NCI-H2029 (cell line): ENCODE measurements at regions not wholly inside any gene's neighbourhood (a gene's known extent, or its start where the extent isn't known, plus 50 kb on each side); places are given as distances from the start of the nearest gene placed in this dataset.

Source experiments
- DNase-seq: peaks from one replicate; lab custom pipeline; 2025; lab: John Stamatoyannopoulos, UW

DNA sequence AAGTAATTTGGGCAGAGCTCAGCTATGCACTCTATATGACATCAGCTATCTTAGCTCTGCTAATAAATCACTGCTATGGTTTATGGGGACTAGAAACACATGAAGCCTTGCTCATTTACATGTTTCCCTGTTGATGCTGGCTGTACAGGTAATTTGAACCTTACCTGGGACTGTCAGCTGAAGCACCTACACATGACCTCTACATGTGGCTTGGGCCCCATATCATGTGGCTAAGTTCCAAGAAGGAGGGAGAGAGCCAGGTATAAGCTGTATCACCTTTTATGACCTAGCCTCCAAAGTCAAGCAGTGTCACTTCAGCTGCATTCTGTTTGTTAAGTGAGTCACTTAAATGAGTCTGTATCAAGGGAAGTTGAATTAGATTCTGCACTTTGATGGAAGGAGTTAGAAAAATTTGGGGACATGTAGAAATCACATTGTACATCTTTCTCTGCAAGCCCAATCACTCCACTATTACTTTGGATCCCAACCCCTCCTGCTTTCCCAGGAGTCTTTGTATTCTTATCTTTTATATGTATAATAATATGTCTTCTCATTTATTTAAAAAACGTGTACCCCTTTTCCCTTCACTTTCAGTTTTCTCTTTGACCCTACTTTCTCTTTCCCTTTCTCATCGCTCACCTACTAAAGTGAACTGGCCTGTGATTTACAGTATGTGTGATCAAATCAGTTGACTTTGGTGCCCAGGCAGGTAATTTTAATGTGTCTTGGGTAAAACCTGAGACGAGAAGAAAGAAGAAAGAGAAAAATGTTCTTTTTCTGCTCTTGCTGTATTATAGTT, 53.4 kb upstream of the PRKACB start:
- peak; percentile 75 for DNase-seq

DNA sequence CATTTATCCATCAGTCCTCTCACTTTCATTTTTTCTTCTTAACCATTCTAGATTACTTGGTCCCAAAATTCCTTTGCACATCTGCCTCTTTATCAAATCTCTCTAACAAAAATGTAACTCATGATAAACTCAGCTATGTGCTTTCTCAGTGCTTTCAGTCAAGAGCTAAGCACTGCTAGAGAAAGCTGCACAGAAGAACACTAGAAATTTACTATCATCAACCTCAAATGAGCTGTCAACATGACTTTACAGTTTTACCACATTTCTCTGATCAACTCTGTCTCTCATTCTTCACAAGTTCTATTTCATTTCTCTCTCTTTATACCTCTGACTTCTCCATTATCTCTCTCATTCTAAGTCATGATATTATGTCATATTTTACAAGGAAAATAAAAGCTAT, 54.2 kb upstream of the PRKACB start:
- DNase-seq: no peak

DNA sequence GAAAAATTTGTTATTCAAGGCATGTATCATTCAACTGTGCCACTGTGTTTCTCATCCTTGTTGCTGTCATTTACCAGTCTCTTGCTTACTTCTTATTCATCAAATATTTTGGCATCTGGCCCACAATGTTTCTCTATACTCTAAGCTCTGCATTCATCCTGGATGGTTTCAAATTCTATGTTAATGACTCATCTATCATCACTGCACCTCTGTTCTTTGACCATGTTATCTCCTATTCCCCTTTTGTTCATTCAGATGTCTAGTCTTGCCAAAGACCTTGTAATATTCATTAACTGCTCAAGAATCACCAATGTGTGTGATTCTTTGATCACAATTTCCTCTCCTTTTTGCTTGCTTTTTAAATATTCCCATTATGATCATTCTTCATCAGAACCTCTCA, 54.6 kb upstream of the PRKACB start:
- no peak for DNase-seq

DNA sequence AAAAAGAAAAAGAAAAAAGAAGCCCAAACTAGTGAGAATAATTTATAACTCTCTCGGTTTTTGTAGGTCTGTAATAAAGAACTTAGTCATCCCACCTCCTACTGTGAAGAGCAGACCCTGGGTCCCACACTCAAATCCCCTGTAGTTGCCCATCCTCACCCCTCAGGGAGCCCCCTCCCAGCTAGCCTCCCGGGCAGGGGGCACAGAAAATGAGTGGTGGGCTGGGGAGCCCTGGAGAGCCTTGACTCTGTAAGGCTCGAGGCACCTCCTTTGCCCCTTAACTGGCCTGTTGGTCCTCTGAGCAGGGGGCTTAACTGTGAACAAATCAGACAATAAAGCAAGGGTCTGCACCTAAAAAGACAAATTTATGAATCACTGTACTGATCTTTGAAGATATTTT, 57.5 kb upstream of the PRKACB start:
- no peak for DNase-seq

DNA sequence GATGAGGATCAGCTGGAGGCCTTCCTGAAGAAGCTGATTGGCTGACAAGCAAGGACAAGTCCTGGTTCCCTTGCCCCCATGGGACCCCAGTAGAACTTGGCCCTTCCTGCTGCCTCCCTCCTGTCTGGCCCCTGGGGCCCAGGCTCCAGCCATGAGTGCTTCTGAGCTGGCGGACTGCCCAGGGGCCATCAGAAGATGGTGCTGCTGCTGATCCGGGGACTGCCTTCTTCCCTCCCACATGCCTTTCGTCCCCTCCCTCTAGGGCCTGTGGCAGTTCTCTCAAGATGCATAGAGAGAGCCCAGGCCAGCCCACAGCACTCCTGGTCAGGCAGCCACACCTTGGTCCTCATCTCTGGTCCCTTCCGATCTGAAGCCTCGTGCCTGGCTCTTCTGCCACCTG, 57.9 kb upstream of the PRKACB start:
- DNase-seq: no peak

DNA sequence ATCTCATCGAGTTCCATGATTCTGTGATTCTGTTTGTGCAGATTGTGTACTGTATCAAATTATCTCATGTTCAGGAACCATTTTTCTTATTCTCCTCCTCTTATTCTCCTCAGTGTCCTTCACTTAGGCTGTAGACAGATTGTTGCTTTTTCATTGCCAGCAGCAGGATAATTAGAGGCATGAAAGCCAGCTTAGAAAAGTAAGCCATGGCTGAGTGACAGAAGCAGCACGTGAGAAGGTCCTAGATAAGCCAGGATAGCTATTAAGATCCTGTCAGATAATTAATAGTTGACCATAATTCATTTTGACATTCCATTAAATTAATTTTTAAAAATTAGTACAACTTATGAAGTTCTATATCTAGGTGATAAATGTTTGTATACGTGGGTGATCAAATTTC, 60.8 kb upstream of the PRKACB start:
- no peak for DNase-seq

DNA sequence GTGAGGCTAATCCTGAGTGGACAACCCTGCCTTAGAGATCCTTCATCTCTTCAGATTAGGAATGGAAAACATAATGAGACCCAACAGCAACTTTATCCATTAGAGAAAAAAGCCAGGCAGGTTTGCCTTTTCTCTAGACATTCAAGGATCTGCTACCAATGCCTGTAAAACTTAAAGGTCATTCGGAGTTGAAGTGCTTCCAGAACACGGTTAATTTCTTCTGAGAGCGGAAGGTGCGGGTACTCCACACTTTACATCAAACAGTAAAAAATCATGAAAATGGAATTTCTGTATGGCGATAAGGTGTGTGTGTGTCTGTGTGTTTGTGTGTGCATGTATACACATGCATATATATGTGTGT, 65.2 kb upstream of the PRKACB start:
- no peak for DNase-seq

DNA sequence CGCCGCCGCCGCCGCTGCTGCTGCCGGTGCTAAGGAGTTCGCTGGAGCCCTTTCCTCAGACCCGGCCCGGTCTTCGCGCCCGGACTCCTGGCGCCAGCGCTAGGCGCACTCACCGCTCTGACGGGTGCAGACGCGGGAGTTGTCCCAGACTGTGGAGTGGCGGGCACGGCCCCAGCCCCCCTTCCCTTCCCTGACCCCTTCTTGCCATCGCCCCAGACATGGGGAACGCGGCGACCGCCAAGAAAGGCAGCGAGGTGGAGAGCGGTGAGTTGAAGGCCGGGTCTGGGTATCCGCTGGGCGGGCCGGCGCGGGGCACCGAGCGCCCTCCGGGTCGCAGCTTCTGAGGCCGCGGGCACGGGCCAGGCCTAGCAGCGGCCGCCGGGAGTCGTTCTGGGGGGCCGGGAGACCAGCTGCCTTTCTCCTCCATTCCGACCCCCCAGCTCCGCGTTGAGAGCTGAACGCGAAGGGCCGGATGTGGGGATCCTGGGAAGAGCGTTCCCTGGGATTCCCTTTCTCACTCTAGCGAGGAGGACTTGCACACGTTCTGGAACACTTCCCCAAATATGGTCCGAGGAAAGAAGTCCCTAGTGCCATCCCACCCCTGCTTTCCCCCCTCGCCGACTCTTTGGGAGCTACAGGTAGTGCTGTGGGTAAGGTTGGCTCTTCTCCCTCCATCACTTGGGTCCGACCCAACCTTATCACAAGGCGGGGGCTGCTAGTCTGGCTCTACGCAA, 65.8 kb upstream of the PRKACB start:
- no peak for DNase-seq

DNA sequence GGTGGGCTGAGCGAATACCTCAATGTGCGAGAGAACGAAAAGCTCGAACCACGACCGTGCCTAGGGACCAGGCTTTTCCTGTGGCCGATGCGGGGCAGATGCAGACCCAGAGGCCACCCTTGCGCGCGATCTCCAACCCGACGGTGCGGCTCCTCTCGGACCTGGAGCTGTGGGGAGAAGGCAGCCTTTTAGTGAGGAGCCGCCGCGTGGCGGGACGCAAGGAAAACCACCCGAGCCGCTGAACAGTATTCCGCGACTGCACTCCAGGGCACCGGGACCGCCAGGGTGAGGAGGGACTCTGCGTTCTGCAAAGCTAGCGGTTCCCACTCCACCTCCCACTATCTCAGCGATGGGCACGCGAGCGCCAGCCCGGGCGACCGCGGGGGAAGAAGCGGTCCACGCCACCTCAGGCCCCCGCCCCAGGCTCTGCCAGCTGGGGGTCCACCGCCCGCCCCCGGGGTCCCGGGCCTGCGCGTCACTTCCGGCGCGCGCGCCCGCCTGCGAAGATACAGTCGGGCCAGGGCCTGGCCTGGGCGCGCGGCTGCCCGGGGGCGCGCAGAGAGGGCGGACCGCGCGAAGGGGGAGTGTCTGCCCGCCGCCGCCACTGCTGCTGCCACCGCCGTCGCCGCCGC, 66.5 kb upstream of the PRKACB start:
- DNase-seq: peak; percentile 62

DNA sequence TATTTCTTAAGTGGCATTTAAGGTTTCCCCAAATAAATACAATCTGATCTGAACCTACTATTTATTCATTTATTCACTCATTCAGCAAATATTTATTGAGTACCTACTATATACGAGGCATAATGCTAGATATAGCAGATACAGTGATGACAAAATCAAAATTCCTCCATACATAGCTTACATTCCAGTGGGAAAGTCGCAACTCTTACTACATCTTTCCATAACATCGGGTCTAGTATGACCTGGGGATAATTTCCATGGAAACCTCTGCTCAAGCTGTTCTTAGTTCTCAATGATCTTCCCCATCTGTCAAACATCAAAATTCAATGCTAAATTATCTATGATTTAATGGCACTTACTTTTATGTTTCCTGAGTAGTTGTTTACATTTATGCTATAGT, 70.8 kb upstream of the PRKACB start:
- DNase-seq: no peak

DNA sequence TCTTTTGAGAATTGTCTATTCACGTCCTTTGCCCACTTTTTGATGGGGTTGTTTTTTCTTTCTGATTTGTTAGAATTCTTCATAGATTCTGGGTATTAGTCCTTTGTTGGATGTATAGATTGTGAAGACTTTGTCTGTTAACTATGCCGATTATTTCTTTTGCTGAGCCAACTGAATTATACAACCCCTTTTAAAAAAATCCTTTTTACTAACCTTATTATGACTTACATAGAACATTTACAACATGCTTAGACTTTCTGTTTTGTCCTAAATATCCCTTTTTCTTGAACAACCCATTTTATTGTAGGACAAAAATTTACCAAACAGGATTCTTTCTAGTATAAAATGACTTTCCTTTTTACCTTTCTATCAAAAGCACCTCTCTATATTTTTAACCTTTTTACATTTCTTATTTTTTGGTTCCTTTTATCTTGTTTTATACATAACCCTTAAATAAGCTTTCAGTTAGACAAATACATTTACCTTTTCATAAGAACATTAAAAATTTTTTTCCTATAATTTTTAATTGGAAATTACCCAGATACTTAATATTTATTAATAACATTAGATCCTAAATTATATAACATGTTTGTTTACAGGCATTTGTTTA, 70.4 kb upstream of the TTLL7 start:
- no peak for DNase-seq

DNA sequence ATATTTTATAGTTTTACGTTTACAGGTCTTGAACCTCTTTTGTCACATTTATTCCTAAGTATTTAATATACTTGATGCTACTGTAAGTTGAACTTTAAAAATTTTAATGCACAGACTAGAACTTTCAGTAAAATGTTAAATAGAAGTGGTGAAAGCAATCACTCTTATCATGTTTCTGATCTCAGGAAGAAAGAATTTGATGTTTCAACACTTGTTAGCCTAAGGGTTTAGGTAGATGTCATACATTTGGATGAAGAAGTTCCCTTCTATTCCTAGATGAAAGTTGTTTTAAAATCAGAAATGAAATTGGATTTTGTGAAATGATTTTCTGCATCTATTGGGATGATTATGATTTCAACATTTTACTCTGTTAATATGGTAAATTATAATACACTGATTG, 63.6 kb upstream of the TTLL7 start:
- DNase-seq: no peak

DNA sequence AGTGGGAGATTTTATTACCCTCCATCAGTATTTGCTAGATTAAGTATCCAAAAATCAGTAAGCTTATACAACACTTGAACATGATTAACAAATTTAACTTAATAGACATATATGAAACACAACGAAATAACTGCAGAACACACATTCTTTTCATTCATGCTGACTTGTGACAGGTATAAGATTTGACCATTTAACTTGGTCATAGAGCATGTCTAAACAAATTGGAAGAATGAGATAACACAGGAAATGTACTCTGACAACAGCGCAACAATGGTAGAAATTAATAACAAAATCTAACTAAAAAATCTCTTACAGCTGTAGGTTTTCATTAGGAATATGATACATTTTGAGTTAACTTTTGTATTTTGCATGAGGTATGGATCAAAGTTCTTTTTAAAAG, 62.4 kb upstream of the TTLL7 start:
- no peak for DNase-seq

DNA sequence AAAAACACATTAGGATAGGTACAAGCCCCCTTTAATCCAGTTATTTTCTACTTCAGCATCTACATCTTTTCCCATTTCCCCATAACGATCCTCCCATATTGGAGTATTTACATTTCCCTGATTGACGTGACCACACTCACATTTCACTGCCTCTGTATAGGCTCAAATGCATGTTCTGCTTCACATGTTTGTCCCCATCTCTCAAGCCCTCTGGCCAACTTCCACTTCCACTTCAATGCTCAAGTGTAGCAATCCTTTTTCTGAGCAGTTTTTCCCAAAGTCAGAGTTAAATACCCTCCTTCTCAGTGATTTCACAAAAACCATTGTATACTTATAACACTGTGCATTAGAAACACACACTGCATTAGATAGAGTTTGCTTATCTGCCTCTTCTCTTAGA, 61.8 kb upstream of the TTLL7 start:
- no peak for DNase-seq

DNA sequence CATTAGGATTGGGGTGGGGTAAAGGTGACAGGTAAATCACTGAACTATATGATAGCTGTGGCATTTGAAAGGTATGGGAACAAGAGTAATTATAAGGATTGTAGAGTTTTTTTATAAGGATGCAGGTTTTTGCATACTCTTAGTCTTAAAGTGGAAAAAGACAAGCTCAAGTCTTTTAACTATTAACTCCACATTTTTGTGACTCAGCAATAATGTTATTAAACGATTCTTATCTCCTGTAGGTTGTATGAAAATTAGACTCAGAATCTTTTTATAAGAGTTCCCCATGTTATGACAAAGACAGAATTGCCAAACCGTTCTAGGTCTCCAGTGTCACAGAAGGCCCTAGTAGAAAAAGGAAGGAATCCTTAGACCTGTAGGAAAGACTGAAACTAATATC, 49.9 kb upstream of the TTLL7 start:
- DNase-seq: no peak
